Stimulated activated CD4-positive, alpha-beta T cell treated with anti-CD3 and anti-CD28 coated beads, TNF-alpha, amount 100 ng/mL, for 4 hours (primary cell): ENCODE measurements at regions not wholly inside any gene's neighbourhood (a gene's known extent, or its start where the extent isn't known, plus 50 kb on each side); places are given as distances from the start of the nearest gene placed in this dataset.

Experiments
- DNase-seq, 3 experiments: peaks; one replicate each; pipeline ENCODE4 v3.0.0-alpha.2; 2020; ENCODE audit warnings: low read depth in 3 of 3

GRCh38 chr5:39896104-39896503 lies 471.3 kb upstream of the DAB2 start:
- no peak for DNase-seq

- DNase-seq: no peak
These were observed 467.9 kb upstream of the DAB2 start for GRCh38 chr5:39892708-39893107.

DNA sequence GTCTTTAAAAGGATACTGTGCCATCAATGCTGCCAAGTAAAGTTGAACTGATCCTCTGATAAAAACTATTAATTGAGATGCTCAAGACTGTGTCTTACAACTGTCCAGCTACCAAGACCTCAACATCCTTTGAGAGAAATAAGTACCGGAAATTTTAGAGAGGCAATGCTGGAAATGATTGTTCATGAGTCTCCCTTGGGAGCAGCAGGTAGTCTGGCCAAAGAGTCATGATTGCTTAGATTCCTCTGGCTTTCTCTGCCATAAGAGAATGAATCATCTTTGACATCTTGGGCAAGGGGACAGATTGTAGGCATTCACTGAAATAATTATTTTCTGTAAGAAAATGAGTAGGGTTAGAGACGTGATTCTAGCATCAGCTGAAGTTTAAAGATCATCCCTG lies 466.6 kb upstream of the DAB2 start:
- no peak for DNase-seq

- DNase-seq: no peak
These were observed 456.2 kb upstream of the DAB2 start for GRCh38 chr5:39880985-39881384.

- DNase-seq: no peak
These were observed 452.7 kb upstream of the DAB2 start for GRCh38 chr5:39877479-39877878.

DNA sequence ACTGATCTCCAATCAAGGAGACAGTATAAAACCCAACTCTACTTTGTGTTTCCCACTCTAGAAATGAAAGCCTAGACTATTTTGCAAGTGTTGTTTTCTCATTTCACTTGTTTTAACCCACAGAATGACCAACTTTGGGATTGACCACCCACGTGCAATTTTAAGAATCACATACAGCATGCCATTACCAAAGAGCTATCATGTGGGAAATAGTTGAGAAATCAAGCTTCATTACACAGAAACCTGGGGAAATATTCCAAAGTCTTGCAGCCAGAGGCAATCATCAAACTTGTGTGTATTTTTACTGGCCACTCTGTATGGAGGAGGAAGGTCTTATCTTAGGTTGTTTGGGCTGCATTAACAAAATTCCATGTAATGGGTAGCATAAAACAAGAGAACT lies 451.4 kb upstream of the DAB2 start:
- DNase-seq: no peak

DNA sequence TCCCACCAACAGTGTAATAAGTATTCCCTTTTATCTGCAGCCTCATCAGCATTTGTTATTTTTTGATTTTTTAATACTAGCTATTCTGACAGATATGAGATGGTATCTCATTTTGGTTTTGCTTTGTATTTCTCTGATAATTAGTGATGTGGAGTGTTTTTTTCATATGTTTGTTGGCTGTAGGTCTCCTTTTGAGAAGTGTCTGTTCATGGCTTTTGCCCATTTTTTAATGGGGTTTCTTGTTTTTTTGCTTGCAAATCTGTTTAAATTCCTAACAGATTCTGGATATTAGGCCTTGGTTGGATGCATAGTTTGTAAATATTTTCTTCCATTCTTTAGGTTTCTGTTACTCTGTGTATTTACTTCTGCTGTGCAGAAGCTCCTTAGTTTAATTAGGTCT lies 445.4 kb upstream of the DAB2 start:
- no peak for DNase-seq

DNA sequence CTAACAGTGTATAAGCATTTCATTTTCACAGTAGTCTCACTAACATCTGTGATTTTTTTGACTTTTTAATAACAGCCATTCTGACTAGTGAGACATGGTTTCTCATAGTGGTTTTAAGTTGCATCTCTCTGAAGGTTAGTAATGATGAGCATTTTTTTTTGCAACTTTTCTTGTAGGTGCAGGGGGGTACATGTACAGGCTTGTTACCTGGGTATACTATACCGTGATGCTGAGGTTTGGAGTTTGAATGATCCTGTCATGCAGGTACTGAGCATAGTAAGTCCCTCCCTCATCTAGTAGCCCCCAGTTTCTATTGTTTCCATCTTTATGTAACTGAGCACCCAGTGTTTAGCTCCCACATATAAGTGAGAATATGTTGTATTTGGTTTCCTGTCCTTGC lies 444.6 kb upstream of the DAB2 start:
- DNase-seq: no peak

GRCh38 chr5:39867923-39868322 lies 443.1 kb upstream of the DAB2 start:
- no peak for DNase-seq

- DNase-seq: no peak
These were observed 439.3 kb upstream of the DAB2 start for GRCh38 chr5:39863926-39864552.

- no peak for DNase-seq
These were observed 432.3 kb upstream of the DAB2 start for GRCh38 chr5:39857041-39857440.

- no peak for DNase-seq
These were observed 430.1 kb upstream of the DAB2 start for GRCh38 chr5:39854771-39855410.

DNA sequence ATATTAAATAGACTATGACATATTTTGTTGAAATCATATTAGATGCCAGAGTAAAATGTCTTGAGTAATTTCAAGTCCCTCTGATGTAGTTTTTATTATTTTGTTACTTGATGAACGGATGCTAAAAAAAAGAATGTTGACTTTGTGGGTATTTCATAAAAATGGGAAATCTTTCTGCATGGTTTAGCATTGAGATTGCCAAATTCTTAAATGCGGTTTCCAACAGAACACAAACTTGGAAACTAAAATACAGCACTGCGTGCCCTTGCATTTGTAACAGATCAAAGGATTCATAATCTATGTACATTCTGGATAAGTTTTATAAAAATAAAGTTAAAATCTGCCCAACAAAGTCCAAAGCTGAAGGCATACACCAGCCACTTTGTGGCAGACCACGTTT lies 425.5 kb upstream of the DAB2 start:
- DNase-seq: no peak

DNA sequence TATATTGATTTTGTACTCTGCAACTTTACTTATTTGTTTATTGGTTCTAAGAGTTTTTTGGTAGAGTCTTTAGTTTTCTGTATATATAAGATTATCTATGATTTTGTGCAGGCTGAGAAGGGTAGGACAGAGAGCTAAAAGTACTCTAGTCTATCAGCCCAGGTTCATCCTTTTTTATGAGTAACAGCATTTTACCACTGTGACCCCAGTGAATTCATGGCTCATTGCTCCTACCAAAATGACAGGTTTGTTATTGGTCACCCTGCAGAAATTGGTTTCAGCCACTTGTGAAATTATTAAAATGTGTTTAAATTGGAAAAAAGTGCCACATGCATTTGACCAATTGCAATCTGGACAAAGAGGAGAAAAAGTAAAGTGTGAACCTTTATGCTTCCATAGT lies 421.4 kb upstream of the DAB2 start:
- DNase-seq: no peak

GRCh38 chr5:39843767-39844166 lies 419.0 kb upstream of the DAB2 start:
- DNase-seq: no peak

DNA sequence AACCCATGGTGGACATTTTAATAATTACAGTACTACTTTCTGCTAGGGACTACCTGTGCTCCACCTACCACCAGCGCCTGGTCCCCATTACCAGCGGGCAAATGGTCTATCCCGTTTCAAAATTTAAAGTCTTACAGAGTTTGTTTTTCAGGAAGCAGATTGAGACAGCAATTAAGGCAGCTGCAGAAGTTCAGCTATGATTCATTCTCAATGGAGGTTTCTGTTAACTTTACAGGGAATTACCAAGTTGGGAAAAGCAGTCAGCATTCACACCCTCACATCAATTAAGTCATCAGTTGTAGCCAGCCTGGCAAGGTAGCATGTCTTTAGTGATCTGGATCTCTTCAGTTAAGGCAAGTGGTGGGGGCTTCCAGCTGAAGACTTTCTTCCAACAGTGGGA lies 410.6 kb upstream of the DAB2 start:
- DNase-seq: no peak

GRCh38 chr5:39829441-39829840 lies 404.7 kb upstream of the DAB2 start:
- DNase-seq: no peak

DNA sequence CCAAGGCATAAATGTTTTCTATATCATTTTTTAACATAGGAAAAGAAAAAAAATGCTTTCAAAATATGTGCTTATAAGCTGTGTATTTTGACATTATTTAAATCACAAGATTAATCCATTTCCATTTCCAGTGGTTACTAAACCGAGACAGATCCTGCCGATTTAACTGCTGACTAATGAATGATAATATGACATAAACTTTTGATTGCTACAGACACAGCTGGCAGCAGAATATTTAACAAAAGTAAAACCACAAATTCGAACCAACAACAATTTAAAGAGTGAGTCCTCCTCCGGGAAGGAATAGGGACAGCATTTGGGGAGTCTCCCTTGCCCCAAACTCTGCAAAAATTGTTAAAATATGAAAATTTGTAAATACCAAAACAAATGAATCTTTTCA lies 401.3 kb upstream of the DAB2 start:
- DNase-seq: no peak

DNA sequence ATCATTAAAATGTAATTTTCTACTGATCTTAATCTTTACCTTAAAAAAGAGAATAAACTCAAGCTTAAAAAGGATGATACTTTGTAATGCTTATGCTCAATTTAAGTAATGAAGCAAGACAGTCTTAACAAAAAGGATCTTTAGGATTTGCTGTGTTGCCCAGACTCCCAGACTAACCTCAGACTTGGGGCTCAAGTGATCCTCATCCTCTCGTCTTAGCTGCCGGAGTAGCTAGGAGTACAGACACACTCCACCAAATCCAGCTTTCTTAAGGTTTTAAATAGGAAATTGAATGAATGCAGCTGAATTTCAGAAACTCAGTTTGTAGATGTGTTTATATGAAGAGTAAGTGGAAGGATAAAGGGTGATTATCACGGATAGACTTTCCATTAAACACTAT lies 400.5 kb upstream of the DAB2 start:
- DNase-seq: no peak

DNA sequence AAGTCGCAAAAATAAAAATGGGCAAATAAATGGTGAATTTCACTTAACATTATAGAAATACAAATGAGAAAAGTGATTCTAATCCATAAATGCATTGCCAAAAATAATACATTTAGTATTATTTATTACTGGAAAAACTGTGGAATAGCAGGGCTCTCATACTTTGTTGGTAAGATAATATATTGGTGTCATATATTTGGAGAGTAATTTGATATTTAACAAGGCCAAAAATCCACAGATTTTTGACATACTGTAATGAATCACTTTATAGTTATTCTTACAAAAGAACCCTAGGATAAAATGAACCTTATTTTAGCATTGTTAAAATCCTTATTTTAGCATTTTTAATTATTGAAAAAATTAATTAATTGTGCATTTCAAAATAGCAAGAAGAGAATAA lies 397.2 kb upstream of the DAB2 start:
- DNase-seq: no peak

DNA sequence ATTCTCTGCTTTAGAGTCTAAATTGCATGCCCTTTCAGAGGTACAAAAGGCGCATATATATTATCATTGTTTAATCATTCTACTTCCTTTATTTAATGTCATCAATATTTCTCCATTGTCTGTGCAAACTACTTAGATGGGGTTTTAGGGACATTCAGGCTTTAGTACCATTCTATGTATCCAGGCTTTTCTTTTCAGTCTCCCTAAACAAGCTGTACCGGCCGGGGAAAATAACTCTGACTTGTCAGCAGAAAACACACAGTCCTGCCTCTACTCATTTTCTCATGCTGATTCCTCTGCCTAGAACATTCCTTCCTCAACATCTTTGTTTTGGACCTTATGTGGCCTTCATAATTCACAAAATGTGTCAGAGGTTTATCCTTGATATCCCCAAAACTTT lies 392.1 kb upstream of the DAB2 start:
- DNase-seq: no peak

GRCh38 chr5:39816156-39816845 lies 391.5 kb upstream of the DAB2 start:
- DNase-seq: no peak

- no peak for DNase-seq
These were observed 390.9 kb upstream of the DAB2 start for GRCh38 chr5:39815711-39816110.
